SU-DHL-6 (cell line): ENCODE measurements at regions not wholly inside any gene's neighbourhood (a gene's known extent, or its start where the extent isn't known, plus 50 kb on each side); places are given as distances from the start of the nearest gene placed in this dataset.

Experiments
- H2AFZ ChIP-seq: fragments of 200-600 bp; sonication (generic); 2 replicates; pipeline ENCODE4 v1.6.1; 2014; ENCODE audit warnings: low read depth, mild to moderate bottlenecking, moderate library complexity, mixed read lengths, antibody characterized with exemption, low read length; ENCODE audit not compliant: severe bottlenecking
- H3F3A ChIP-seq: fragments of 200-600 bp; shearing (Covaris generic); 2 replicates; pipeline ENCODE4 v1.6.0; 2016; ENCODE audit warnings: antibody characterized with exemption, mild to moderate bottlenecking; ENCODE audit not compliant: insufficient read depth
- H3K27ac ChIP-seq: fragments of 200-600 bp; sonication (generic); 2 replicates; pipeline ENCODE4 v1.5.1; 2016; ENCODE audit warnings: low read depth, mild to moderate bottlenecking, low read length, moderate library complexity, mixed read lengths
- H3K27me3 ChIP-seq: fragments of 200-600 bp; sonication (generic), shearing (Covaris generic); 2 replicates; pipeline ENCODE4 v1.6.0; 2014; ENCODE audit warnings: mild to moderate bottlenecking, low read length
- H3K36me3 ChIP-seq: fragments of 200-600 bp; sonication (generic); 2 replicates; pipeline ENCODE4 v1.6.1; 2014; ENCODE audit warnings: mild to moderate bottlenecking, low read length, mixed read lengths
- H3K4me2 ChIP-seq: fragments of 300-600, 200-600 bp; shearing (Covaris generic), sonication (generic); 2 replicates; pipeline ENCODE4 v1.6.0; 2014; ENCODE audit warnings: low read length, low read depth, mild to moderate bottlenecking; ENCODE audit not compliant: poor library complexity, severe bottlenecking
- H3K4me3 ChIP-seq: fragments of 200-600 bp; sonication (generic); 2 replicates; pipeline ENCODE4 v1.5.1; 2014; ENCODE audit warnings: antibody characterized with exemption, low read length, mild to moderate bottlenecking, mixed read lengths; ENCODE audit not compliant: insufficient read depth, poor library complexity, severe bottlenecking
- H3K79me2 ChIP-seq: fragments of 200-600 bp; sonication (generic); 2 replicates; pipeline ENCODE4 v1.6.1; 2014; ENCODE audit warnings: mild to moderate bottlenecking, low read length, moderate library complexity; ENCODE audit not compliant: insufficient read depth
- H3K9ac ChIP-seq: fragments of 200-600 bp; sonication (generic); 2 replicates; pipeline ENCODE4 v1.7.0; 2014; ENCODE audit warnings: mild to moderate bottlenecking, low read length
- H3K9me2 ChIP-seq: fragments of 200-600 bp; sonication (generic); replicated peaks from 2 replicates; pipeline ENCODE4 v1.6.1; 2014; ENCODE audit warnings: low read length; ENCODE audit not compliant: insufficient read depth
- H3K9me3 ChIP-seq: fragments of 200-600 bp; sonication (generic); 2 replicates; pipeline ENCODE4 v1.6.1; 2014; ENCODE audit warnings: low read length, mixed read lengths; ENCODE audit not compliant: insufficient read depth
- H4K20me1 ChIP-seq: fragments of 200-600 bp; sonication (generic); 2 replicates; pipeline ENCODE4 v1.6.1; 2014; ENCODE audit warnings: low read depth, mild to moderate bottlenecking, antibody characterized with exemption, low read length, moderate library complexity, mixed read lengths
- CTCF ChIP-seq: fragments of 200-600 bp; sonication (generic); IDR thresholded peaks from one replicate; pipeline ENCODE4 v1.5.1; 2017; ENCODE audit warnings: antibody characterized with exemption, mild to moderate bottlenecking, low read length, moderate library complexity; ENCODE audit not compliant: insufficient read depth, poor library complexity, severe bottlenecking
- EZH2phosphoT487 ChIP-seq: fragments of 200-600 bp; sonication (generic), shearing (Covaris generic); conservative IDR thresholded peaks from 2 replicates; pipeline ENCODE4 v1.6.1; 2018; ENCODE audit warnings: mild to moderate bottlenecking, antibody characterized with exemption, low read length, moderate library complexity, mixed read lengths

GRCh38 chr4:151987606-151988005 is 226.8 kb upstream of the GATB start:
- no peaks in the 10 kb centered on the region for H3K9me2 ChIP-seq
- no peaks in the 10 kb centered on the region for H4K20me1 ChIP-seq
- no peaks in the 10 kb centered on the region for H3F3A ChIP-seq
- no peak overlapping the region for H3K9ac ChIP-seq
- no peak overlapping the region for H2AFZ ChIP-seq
- no peak overlapping the region for H3K27ac ChIP-seq
- no peaks in the 10 kb centered on the region for H3K9me3 ChIP-seq
- H3K4me3 ChIP-seq = no peak overlapping the region
- no peak overlapping the region for H3K4me2 ChIP-seq
- no peaks in the 10 kb centered on the region for H3K36me3 ChIP-seq
- H3K79me2 ChIP-seq = no peaks in the 10 kb centered on the region
- TF ChIP-seq CTCF (no peak), EZH2phosphoT487 (no peak)
- H3K27me3 ChIP-seq = no peaks in the 10 kb centered on the region

- Histone ChIP-seq H4K20me1 (no peaks in the 10 kb centered on the region), H3K27ac (no peak overlapping the region), H3K9me3 (peaks cover 4% of the 10 kb centered on the region; the same call in 1 of the 2 replicates), H3K9ac (no peak overlapping the region), H3K4me3 (no peak overlapping the region), H3K79me2 (no peaks in the 10 kb centered on the region), H3K4me2 (no peak overlapping the region), H3K36me3 (no peaks in the 10 kb centered on the region), H3K9me2 (no peaks in the 10 kb centered on the region), H3F3A (no peaks in the 10 kb centered on the region), H3K27me3 (no peaks in the 10 kb centered on the region), H2AFZ (no peak overlapping the region)
- TF ChIP-seq EZH2phosphoT487 (no peak), CTCF (no peak)
These were observed 223.0 kb upstream of the GATB start for GRCh38 chr4:151983854-151984253.

GRCh38 chr4:151979819-151980218 is 219.0 kb upstream of the GATB start:
- no peaks in the 10 kb centered on the region for H3K27me3 ChIP-seq
- H3K36me3 ChIP-seq = no peaks in the 10 kb centered on the region
- H2AFZ ChIP-seq = no peak overlapping the region
- no peaks in the 10 kb centered on the region for H4K20me1 ChIP-seq
- no peaks in the 10 kb centered on the region for H3K9me2 ChIP-seq
- TF ChIP-seq EZH2phosphoT487 (no peak), CTCF (no peak)
- no peak overlapping the region for H3K4me2 ChIP-seq
- no peaks in the 10 kb centered on the region for H3K79me2 ChIP-seq
- H3K9me3 ChIP-seq = peaks cover 18% of the 10 kb centered on the region; the same call in 1 of the 2 replicates
- no peak overlapping the region for H3K27ac ChIP-seq
- no peak overlapping the region for H3K4me3 ChIP-seq
- no peaks in the 10 kb centered on the region for H3F3A ChIP-seq
- H3K9ac ChIP-seq = no peak overlapping the region

- Histone ChIP-seq H4K20me1 (no peaks in the 10 kb centered on the region), H3K4me2 (no peak overlapping the region), H2AFZ (no peak overlapping the region), H3K9me2 (no peaks in the 10 kb centered on the region), H3F3A (no peaks in the 10 kb centered on the region), H3K4me3 (no peak overlapping the region), H3K27ac (no peak overlapping the region), H3K36me3 (no peaks in the 10 kb centered on the region), H3K79me2 (no peaks in the 10 kb centered on the region), H3K9ac (no peak overlapping the region), H3K27me3 (no peaks in the 10 kb centered on the region), H3K9me3 (no peaks in the 10 kb centered on the region)
- TF ChIP-seq EZH2phosphoT487 (no peak), CTCF (no peak)
These were observed 207.8 kb upstream of the GATB start for GRCh38 chr4:151968643-151969042.
